Stomach (tissue), 4 donors: ENCODE measurements at regions not wholly inside any gene's neighbourhood (a gene's known extent, or its start where the extent isn't known, plus 50 kb on each side); places are given as distances from the start of the nearest gene placed in this dataset.

Source experiments
- EP300 ChIP-seq: sonication (generic); formaldehyde crosslinking; IDR thresholded peaks from one replicate; pipeline ENCODE4 v1.6.1; 2017; ENCODE audit warnings: antibody characterized with exemption
- POLR2A ChIP-seq, 4 donors: fragments of 450-650 bp; IDR thresholded peaks; one replicate each; pipeline ENCODE4 v1.6.1; 2016; ENCODE audit warnings: antibody characterized with exemption in 4 of 4, control low read depth in 2 of 4, mild to moderate bottlenecking in 1 of 4, moderate library complexity in 1 of 4
- TF ChIP-seq, protein P1 (sequence below), 7 experiments: fragments of 450-650 bp in 4 of 7; fragments of 200-600 bp in 3 of 7; sonication (generic) in 3 of 7; IDR thresholded peaks; one replicate each; pipeline ENCODE4 v1.5.1; 2016 to 2019; ENCODE audit warnings: antibody characterized with exemption in 7 of 7, control low read depth in 2 of 7, mild to moderate bottlenecking in 1 of 7

GRCh38 chr10:117622471-117623184 is 80.1 kb downstream of the EMX2 start:
- TF ChIP-seq, protein P1, sequence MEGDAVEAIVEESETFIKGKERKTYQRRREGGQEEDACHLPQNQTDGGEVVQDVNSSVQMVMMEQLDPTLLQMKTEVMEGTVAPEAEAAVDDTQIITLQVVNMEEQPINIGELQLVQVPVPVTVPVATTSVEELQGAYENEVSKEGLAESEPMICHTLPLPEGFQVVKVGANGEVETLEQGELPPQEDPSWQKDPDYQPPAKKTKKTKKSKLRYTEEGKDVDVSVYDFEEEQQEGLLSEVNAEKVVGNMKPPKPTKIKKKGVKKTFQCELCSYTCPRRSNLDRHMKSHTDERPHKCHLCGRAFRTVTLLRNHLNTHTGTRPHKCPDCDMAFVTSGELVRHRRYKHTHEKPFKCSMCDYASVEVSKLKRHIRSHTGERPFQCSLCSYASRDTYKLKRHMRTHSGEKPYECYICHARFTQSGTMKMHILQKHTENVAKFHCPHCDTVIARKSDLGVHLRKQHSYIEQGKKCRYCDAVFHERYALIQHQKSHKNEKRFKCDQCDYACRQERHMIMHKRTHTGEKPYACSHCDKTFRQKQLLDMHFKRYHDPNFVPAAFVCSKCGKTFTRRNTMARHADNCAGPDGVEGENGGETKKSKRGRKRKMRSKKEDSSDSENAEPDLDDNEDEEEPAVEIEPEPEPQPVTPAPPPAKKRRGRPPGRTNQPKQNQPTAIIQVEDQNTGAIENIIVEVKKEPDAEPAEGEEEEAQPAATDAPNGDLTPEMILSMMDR (IDR thresholded peaks at IDR 0.05) = no peak
- TF ChIP-seq POLR2A (IDR thresholded peaks at IDR 0.05) (no peak), EP300 (no peak)
